Vagina (tissue), 2 donors: ENCODE measurements at regions not wholly inside any gene's neighbourhood (a gene's known extent, or its start where the extent isn't known, plus 50 kb on each side); places are given as distances from the start of the nearest gene placed in this dataset.
"Not testable (repeated sequence)": the region's sequence is repeated elsewhere in the genome, so short reads cannot be mapped to it uniquely, and the experiment has no call there.

Source experiments
- DNase-seq, 2 donors: peaks; one replicate each; pipeline ENCODE4 v3.0.0-alpha.2; 2017; ENCODE audit errors: extremely low spot score in 2 of 2
- H3K27ac ChIP-seq: fragments of 200-600 bp; sonication (generic); one replicate; pipeline ENCODE4 v1.5.1; 2019
- H3K27me3 ChIP-seq: fragments of 200-600 bp; sonication (generic); one replicate; pipeline ENCODE4 v1.5.1; 2019
- H3K36me3 ChIP-seq, 2 donors: fragments of 200-600 bp; sonication (generic); one replicate each; pipeline ENCODE4 v1.5.1; 2017 to 2019
- H3K4me1 ChIP-seq: fragments of 200-600 bp; sonication (generic); one replicate; pipeline ENCODE4 v1.5.1; 2019
- H3K4me3 ChIP-seq, 2 donors: fragments of 200-600 bp; sonication (generic); 1 replicate in 1 of 2; 2 replicates in 1 of 2; pipeline ENCODE4 v1.5.1; 2016 to 2019
- H3K9me3 ChIP-seq: fragments of 200-600 bp; sonication (generic); one replicate; pipeline ENCODE4 v1.5.1; 2019
- POLR2A ChIP-seq, 2 donors: fragments of 450-650 bp; IDR thresholded peaks; one replicate each; pipeline ENCODE4 v1.6.1; 2017; ENCODE audit warnings: antibody characterized with exemption in 2 of 2, mild to moderate bottlenecking in 2 of 2, moderate library complexity in 2 of 2
- POLR2AphosphoS5 ChIP-seq, 2 donors: sonication (generic); formaldehyde crosslinking; IDR thresholded peaks; one replicate each; pipeline ENCODE4 v1.9.0; 2017; ENCODE audit warnings: antibody characterized with exemption in 2 of 2, mild to moderate bottlenecking in 2 of 2, low read depth in 1 of 2; ENCODE audit not compliant: insufficient read depth in 1 of 2
- intact Hi-C: fragments of 100-400 bp; cut with DNase I; formaldehyde crosslinking; loops from one replicate; pipeline ENCODE4 v1.15.1; 2023
- TF ChIP-seq, protein P1 (sequence below), 3 experiments: fragments of 450-650 bp in 2 of 3; fragments of 200-600 bp in 1 of 3; sonication (generic) in 1 of 3; IDR thresholded peaks; one replicate each; pipeline ENCODE4 v1.5.1; 2017 to 2019; ENCODE audit warnings: antibody characterized with exemption in 3 of 3, mild to moderate bottlenecking in 2 of 3, moderate library complexity in 2 of 3

DNA sequence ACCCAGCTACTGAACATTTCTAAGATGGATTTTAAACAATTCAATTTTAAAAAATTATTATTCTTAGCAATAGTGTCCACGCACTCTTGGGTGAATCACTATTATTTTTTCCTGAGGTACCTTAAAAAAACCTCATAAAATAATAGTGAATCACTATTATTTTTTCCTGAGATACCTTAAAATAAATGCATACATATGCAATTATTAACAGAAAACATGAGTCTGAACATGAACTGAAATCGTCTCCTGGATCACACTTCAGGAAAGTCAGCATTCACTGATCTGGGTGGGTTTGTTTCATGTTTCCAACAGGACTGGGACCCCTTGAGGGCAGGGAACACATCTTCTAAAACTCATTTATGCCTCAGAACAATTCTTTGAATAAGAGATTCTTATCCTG, 63.1 kb upstream of the IFNLR1 start:
- H3K9me3 ChIP-seq: no peaks in the 10 kb centered on the region

DNA sequence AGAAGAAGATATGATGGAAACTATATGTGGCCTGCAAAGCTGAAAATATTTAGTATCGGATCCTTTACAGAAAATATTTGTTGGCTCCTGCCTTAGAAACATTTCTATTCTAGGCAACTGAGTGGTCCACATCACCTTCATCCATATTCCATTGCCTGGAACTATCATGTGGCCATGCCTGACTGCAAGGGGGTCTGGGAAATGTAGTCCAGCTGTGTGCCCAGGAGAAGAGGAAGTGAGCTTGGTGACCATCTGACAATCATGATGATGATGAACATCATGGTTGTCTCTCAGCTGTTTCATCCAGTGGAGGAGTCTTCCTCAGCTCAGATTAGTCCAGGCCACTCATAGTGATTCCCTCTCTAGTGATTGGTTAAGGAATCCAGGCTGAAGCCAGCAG, 61.8 kb upstream of the IFNLR1 start:
- H3K9me3 ChIP-seq: no peaks in the 10 kb centered on the region
- DNase-seq: no peak
- intact Hi-C loops: no loop called here

More for the DNA sequence above, 63.1 kb upstream of the IFNLR1 start:
- H3K27ac ChIP-seq: no peak overlapping the region
- H3K4me3 ChIP-seq: no peak overlapping the region
- TF ChIP-seq, protein P1, sequence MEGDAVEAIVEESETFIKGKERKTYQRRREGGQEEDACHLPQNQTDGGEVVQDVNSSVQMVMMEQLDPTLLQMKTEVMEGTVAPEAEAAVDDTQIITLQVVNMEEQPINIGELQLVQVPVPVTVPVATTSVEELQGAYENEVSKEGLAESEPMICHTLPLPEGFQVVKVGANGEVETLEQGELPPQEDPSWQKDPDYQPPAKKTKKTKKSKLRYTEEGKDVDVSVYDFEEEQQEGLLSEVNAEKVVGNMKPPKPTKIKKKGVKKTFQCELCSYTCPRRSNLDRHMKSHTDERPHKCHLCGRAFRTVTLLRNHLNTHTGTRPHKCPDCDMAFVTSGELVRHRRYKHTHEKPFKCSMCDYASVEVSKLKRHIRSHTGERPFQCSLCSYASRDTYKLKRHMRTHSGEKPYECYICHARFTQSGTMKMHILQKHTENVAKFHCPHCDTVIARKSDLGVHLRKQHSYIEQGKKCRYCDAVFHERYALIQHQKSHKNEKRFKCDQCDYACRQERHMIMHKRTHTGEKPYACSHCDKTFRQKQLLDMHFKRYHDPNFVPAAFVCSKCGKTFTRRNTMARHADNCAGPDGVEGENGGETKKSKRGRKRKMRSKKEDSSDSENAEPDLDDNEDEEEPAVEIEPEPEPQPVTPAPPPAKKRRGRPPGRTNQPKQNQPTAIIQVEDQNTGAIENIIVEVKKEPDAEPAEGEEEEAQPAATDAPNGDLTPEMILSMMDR (IDR thresholded peaks at IDR 0.05): no peak
- TF ChIP-seq POLR2A (IDR thresholded peaks at IDR 0.05): no peak
- TF ChIP-seq POLR2AphosphoS5 (IDR thresholded peaks at IDR 0.05; ENCODE audit: insufficient read depth in 1 of 2, low read depth in 1 of 2): no peak
- H3K4me1 ChIP-seq: no peaks in the 10 kb centered on the region
- intact Hi-C loops: no loop called here
- no peaks in the 10 kb centered on the region for H3K27me3 ChIP-seq
- no peaks in the 10 kb centered on the region for H3K36me3 ChIP-seq
- no peak for DNase-seq

DNA sequence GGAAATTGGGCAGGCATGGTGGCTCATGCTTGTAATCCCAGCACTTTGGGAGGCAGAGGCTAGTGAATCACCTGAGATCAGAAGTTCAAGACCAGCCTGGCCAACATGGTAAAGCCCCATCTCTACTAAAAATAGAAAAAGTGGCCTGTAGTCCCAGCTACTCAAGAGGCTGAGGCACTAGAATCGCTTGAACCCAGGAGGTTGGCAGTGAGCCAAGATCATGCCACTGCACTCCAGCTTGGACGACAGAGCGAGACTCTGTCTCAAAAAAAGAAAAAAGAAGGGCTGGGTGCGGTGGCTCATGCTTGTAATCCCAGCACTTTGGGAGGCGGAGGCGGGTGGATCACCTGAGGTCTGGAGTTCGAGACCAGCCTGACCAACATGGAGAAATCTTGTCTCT, 60.2 kb upstream of the IFNLR1 start:
- H3K36me3 ChIP-seq, H3K27me3 ChIP-seq, H3K4me1 ChIP-seq, DNase-seq, H3K27ac ChIP-seq, H3K9me3 ChIP-seq, H3K4me3 ChIP-seq, intact Hi-C loops: not testable (repeated sequence)

More for the DNA sequence above, 61.8 kb upstream of the IFNLR1 start:
- H3K4me3 ChIP-seq: no peak overlapping the region
- H3K36me3 ChIP-seq: no peaks in the 10 kb centered on the region
- no peaks in the 10 kb centered on the region for H3K27me3 ChIP-seq
- H3K4me1 ChIP-seq: no peaks in the 10 kb centered on the region
- no peak overlapping the region for H3K27ac ChIP-seq
- TF ChIP-seq, protein P1 (IDR thresholded peaks at IDR 0.05): no peak
- TF ChIP-seq POLR2AphosphoS5 (IDR thresholded peaks at IDR 0.05; ENCODE audit: insufficient read depth in 1 of 2, low read depth in 1 of 2): no peak
- no peak for TF ChIP-seq POLR2A (IDR thresholded peaks at IDR 0.05)

DNA sequence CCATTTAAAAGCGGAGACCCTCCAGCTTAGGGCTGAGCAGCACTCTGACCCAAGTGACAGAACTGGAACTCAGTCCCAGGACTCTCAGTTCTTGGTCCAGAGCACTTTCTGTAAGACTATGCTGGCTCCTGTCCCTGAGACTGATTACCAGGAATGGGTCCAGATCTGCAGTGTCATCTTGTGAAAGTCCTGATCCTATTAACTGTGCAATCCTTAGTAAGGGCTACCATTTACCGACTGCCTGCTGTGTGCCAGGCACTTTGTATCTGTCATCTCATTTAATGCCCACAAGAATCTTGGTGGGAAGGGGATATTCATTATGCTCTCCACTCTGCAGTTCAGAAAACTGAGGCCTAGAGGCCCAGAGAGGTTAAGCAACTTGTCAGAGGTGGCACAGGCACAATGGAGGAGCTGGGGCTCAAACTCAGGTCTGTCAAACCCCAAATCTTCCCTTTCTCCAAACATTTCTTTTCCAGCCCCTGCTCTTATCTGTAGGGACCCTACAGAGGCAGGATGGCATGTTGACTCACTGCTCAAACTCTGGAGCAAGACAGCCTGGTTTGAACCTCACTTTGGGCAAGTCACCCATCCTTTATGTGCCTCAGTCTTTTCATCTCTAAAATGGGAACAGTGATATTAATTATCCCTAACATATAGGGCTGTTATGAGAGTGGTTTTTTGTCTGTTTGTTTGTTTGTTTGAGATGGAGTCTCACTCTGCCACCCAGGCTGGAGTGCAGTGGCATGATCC, 57.6 kb upstream of the IFNLR1 start:
- DNase-seq: no peak
- Histone ChIP-seq H3K4me3 (no peak overlapping the region), H3K4me1 (no peaks in the 10 kb centered on the region), H3K27me3 (no peaks in the 10 kb centered on the region), H3K27ac (no peak overlapping the region), H3K36me3 (no peaks in the 10 kb centered on the region), H3K9me3 (no peaks in the 10 kb centered on the region)
- intact Hi-C loops: no loop called here
- TF ChIP-seq POLR2A (IDR thresholded peaks at IDR 0.05) (no peak), POLR2AphosphoS5 (IDR thresholded peaks at IDR 0.05; ENCODE audit: insufficient read depth in 1 of 2, low read depth in 1 of 2) (no peak)
- TF ChIP-seq, protein P1 (IDR thresholded peaks at IDR 0.05): no peak

DNA sequence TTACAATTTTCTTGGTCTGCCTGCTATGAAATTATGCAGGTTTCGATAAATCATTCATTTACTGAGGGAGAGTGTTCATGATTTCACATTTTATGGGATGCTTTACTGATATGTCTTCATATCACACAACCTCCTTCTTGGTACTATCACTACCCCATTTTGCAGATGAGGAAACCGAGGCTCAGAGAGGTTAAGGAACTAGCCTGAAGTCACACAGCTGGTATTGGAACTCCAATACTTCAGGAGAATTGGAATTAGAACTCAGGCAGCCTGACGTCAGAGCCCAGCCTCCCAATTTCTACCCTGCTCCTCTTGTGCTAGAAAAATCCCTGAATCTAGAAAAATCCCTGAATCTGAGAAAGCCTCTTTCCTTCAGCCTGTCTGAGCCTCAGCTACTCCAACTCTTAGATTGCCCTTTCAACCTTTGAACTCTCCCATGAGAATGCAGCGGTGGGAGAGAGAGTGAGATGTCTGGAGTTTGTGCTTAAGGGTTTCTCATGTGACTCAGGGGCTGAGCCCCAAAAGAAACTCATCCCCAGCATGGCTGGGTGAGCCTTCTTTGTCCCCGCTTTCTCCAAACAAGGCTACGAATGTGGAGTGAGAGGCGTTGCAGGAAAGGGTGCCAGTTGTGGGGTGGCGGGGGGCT, 50.8 kb upstream of the IFNLR1 start:
- no peaks in the 10 kb centered on the region for H3K27me3 ChIP-seq
- no peak for DNase-seq
- no peaks in the 10 kb centered on the region for H3K9me3 ChIP-seq
- intact Hi-C loops: no loop called here
- TF ChIP-seq, protein P1 (IDR thresholded peaks at IDR 0.05): no peak
- TF ChIP-seq POLR2AphosphoS5 (IDR thresholded peaks at IDR 0.05; ENCODE audit: insufficient read depth in 1 of 2, low read depth in 1 of 2) (no peak), POLR2A (IDR thresholded peaks at IDR 0.05) (no peak)
- H3K36me3 ChIP-seq: no peaks in the 10 kb centered on the region
- no peaks in the 10 kb centered on the region for H3K4me1 ChIP-seq
- no peak overlapping the region for H3K27ac ChIP-seq
- H3K4me3 ChIP-seq: no peak overlapping the region
